K562 (cell line): ENCODE measurements at regions not wholly inside any gene's neighbourhood (a gene's known extent, or its start where the extent isn't known, plus 50 kb on each side); places are given as distances from the start of the nearest gene placed in this dataset.

Experiments
- CREBBP ChIP-seq: IDR thresholded peaks from one replicate; pipeline ENCODE4 v1.6.1; 2012; ENCODE audit warnings: low read depth, mild to moderate bottlenecking, control low read depth, inconsistent platforms, low read length
- FOSL1 ChIP-seq: fragments of 200-800 bp; sonication (Bioruptor generic); conservative IDR thresholded peaks from 2 replicates; pipeline ENCODE4 v1.6.1; 2016; ENCODE audit warnings: missing genetic modification characterization, missing compliant biosample characterization
- FOXA1 ChIP-seq: fragments of 450-650 bp; IDR thresholded peaks from 2 replicates; pipeline ENCODE4 v1.6.1; 2016; ENCODE audit warnings: mild to moderate bottlenecking, borderline replicate concordance
- MIER1 ChIP-seq: fragments of 450-650 bp; IDR thresholded peaks from 2 replicates; pipeline ENCODE4 v1.6.1; 2016; ENCODE audit warnings: antibody characterized with exemption, mild to moderate bottlenecking, low read depth
- NCOA2 ChIP-seq, 2 experiments: fragments of 450-650 bp; IDR thresholded peaks; 2 replicates each; pipeline ENCODE4 v1.6.1; 2018; ENCODE audit warnings: mild to moderate bottlenecking in 2 of 2, moderate library complexity in 1 of 2; ENCODE audit not compliant: partially characterized antibody in 2 of 2
- NR3C1 ChIP-seq: sonication (generic); formaldehyde crosslinking; IDR thresholded peaks from 2 replicates; pipeline ENCODE4 v1.8.1; 2022; ENCODE audit warnings: missing genetic modification reagents
- POU5F1 ChIP-seq: fragments of 150-350 bp; IDR thresholded peaks from 2 replicates; pipeline ENCODE4 v1.6.1; 2014; ENCODE audit warnings: borderline replicate concordance, low read length, low read depth, mild to moderate bottlenecking; ENCODE audit not compliant: partially characterized antibody
- PYGO2 ChIP-seq: fragments of 450-650 bp; IDR thresholded peaks from 2 replicates; pipeline ENCODE4 v1.6.1; 2016; ENCODE audit warnings: mild to moderate bottlenecking, missing genetic modification characterization, moderate library complexity, missing compliant biosample characterization
- TAF15 ChIP-seq: fragments of 200-400 bp; formaldehyde crosslinking; IDR thresholded peaks from 2 replicates; pipeline ENCODE4 v1.6.1; 2017; ENCODE audit warnings: mild to moderate bottlenecking, low read depth, low read length, moderate library complexity
- ZSCAN32 ChIP-seq: fragments of 450-650 bp; formaldehyde crosslinking; IDR thresholded peaks from 2 replicates; pipeline ENCODE4 v1.4.0; 2020; ENCODE audit warnings: mild to moderate bottlenecking, moderate library complexity
- TF ChIP-seq, protein P1 (sequence below): fragments of 450-650 bp; IDR thresholded peaks from 2 replicates; pipeline ENCODE4 v1.7.1; 2018; ENCODE audit warnings: mild to moderate bottlenecking, low read depth; ENCODE audit not compliant: partially characterized antibody
- TF ChIP-seq, protein P2 (sequence below): fragments of 450-650 bp; formaldehyde crosslinking; conservative IDR thresholded peaks from 2 replicates; pipeline ENCODE4 v1.4.0; 2022; ENCODE audit warnings: mild to moderate bottlenecking, missing genetic modification characterization
- TF ChIP-seq, protein P3 (sequence below): fragments of 450-650 bp; conservative IDR thresholded peaks from 2 replicates; pipeline ENCODE4 v1.6.1; 2016; ENCODE audit warnings: missing genetic modification characterization, low read depth, mild to moderate bottlenecking, missing compliant biosample characterization, moderate library complexity
- TF ChIP-seq, protein P4 (sequence below): fragments of 250-450 bp; sonication (Bioruptor Pico); IDR thresholded peaks from 2 replicates; pipeline ENCODE4 v1.4.0; 2020; ENCODE audit warnings: mild to moderate bottlenecking
- TF ChIP-seq, protein P5 (sequence below): fragments of 250-450 bp; sonication (Bioruptor Pico); IDR thresholded peaks from 2 replicates; pipeline ENCODE4 v1.5.0; 2021; ENCODE audit warnings: mild to moderate bottlenecking, borderline replicate concordance

DNA sequence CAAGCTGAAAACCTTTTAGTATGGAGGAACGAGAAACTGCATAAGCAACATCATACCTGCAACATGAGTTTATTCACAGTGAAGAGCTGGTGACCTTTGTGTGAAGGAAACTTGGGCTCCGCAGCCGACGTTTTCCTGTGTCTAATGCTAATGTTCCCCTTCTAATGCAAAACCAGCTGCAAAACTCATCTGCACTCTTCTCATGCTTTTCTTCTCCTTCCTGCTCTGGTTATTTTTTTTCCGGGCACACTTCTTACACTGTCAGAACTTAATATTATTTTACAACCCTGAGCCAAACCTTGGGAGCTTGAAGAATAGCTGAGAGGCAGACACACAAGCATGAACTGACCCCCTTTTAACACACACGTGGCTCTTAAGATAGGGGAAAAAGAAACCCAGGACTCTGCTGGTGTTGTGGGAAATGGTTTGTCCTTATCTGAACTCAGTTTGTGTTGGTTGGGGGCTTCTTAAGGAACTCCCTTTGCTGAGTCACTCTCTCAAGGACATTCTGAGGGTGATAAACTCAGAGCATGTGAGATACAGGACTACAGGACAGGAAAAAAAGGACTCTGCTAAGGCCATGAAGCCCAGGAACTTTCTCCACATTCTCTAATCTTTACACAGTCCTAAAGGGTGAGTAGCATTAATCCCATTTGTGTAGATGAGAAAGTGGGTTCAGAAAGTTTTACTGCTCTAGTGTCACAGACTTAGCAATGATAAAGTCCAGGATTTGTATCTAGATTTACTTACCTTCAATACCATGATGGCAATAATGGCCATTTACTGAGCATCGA, 439.3 kb upstream of the TRIB2 start (continued):
- no peak for TF ChIP-seq PYGO2 (tag)
- no peak for TF ChIP-seq NR3C1
- TF ChIP-seq, protein P1, sequence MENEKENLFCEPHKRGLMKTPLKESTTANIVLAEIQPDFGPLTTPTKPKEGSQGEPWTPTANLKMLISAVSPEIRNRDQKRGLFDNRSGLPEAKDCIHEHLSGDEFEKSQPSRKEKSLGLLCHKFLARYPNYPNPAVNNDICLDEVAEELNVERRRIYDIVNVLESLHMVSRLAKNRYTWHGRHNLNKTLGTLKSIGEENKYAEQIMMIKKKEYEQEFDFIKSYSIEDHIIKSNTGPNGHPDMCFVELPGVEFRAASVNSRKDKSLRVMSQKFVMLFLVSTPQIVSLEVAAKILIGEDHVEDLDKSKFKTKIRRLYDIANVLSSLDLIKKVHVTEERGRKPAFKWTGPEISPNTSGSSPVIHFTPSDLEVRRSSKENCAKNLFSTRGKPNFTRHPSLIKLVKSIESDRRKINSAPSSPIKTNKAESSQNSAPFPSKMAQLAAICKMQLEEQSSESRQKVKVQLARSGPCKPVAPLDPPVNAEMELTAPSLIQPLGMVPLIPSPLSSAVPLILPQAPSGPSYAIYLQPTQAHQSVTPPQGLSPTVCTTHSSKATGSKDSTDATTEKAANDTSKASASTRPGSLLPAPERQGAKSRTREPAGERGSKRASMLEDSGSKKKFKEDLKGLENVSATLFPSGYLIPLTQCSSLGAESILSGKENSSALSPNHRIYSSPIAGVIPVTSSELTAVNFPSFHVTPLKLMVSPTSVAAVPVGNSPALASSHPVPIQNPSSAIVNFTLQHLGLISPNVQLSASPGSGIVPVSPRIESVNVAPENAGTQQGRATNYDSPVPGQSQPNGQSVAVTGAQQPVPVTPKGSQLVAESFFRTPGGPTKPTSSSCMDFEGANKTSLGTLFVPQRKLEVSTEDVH: peak; percentile 54
- TF ChIP-seq FOXA1: no peak
- TF ChIP-seq CREBBP: no peak
- TF ChIP-seq NCOA2 (IDR thresholded peaks at IDR 0.05; ENCODE audit: partially characterized antibody in 2 of 2): no peak
- TF ChIP-seq, protein P2, sequence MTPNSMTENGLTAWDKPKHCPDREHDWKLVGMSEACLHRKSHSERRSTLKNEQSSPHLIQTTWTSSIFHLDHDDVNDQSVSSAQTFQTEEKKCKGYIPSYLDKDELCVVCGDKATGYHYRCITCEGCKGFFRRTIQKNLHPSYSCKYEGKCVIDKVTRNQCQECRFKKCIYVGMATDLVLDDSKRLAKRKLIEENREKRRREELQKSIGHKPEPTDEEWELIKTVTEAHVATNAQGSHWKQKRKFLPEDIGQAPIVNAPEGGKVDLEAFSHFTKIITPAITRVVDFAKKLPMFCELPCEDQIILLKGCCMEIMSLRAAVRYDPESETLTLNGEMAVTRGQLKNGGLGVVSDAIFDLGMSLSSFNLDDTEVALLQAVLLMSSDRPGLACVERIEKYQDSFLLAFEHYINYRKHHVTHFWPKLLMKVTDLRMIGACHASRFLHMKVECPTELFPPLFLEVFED: 0 out of 2 replicates have a peak, but pooled peaks have one; percentile 67
- no peak for TF ChIP-seq POU5F1
- no peak for TF ChIP-seq ZSCAN32 (CRISPR knock-in tag)
- TF ChIP-seq, protein P3, sequence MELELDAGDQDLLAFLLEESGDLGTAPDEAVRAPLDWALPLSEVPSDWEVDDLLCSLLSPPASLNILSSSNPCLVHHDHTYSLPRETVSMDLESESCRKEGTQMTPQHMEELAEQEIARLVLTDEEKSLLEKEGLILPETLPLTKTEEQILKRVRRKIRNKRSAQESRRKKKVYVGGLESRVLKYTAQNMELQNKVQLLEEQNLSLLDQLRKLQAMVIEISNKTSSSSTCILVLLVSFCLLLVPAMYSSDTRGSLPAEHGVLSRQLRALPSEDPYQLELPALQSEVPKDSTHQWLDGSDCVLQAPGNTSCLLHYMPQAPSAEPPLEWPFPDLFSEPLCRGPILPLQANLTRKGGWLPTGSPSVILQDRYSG: no peak
- TF ChIP-seq MIER1: peak; percentile 41; the same call in 1 of the 2 replicates
- TF ChIP-seq, protein P4, sequence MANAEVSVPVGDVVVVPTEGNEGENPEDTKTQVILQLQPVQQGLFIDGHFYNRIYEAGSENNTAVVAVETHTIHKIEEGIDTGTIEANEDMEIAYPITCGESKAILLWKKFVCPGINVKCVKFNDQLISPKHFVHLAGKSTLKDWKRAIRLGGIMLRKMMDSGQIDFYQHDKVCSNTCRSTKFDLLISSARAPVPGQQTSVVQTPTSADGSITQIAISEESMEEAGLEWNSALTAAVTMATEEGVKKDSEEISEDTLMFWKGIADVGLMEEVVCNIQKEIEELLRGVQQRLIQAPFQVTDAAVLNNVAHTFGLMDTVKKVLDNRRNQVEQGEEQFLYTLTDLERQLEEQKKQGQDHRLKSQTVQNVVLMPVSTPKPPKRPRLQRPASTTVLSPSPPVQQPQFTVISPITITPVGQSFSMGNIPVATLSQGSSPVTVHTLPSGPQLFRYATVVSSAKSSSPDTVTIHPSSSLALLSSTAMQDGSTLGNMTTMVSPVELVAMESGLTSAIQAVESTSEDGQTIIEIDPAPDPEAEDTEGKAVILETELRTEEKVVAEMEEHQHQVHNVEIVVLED (CRISPR knock-in tag): no peak
- TF ChIP-seq, protein P5, sequence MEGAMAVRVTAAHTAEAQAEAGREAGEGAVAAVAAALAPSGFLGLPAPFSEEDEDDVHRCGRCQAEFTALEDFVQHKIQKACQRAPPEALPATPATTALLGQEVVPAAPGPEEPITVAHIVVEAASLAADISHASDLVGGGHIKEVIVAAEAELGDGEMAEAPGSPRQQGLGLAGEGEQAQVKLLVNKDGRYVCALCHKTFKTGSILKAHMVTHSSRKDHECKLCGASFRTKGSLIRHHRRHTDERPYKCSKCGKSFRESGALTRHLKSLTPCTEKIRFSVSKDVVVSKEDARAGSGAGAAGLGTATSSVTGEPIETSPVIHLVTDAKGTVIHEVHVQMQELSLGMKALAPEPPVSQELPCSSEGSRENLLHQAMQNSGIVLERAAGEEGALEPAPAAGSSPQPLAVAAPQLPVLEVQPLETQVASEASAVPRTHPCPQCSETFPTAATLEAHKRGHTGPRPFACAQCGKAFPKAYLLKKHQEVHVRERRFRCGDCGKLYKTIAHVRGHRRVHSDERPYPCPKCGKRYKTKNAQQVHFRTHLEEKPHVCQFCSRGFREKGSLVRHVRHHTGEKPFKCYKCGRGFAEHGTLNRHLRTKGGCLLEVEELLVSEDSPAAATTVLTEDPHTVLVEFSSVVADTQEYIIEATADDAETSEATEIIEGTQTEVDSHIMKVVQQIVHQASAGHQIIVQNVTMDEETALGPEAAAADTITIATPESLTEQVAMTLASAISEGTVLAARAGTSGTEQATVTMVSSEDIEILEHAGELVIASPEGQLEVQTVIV (CRISPR knock-in tag): no peak
- no peak for TF ChIP-seq TAF15
- peak; percentile 95 for TF ChIP-seq FOSL1 (tag)
